H9 (cell line): ENCODE measurements at regions not wholly inside any gene's neighbourhood (a gene's known extent, or its start where the extent isn't known, plus 50 kb on each side); places are given as distances from the start of the nearest gene placed in this dataset.

Experiments
- DNase-seq: peaks from one replicate; pipeline ENCODE4 v3.0.0-alpha.2; 2017
- H2AFZ ChIP-seq: one replicate; pipeline ENCODE4 v1.6.1; 2013; ENCODE audit warnings: mild to moderate bottlenecking, low read length, control low read depth, moderate library complexity
- H2AK5ac ChIP-seq: 2 replicates; pipeline ENCODE4 v1.6.1; 2013; ENCODE audit warnings: low read length, control low read depth, mixed read lengths; ENCODE audit not compliant: insufficient read length
- H2BK120ac ChIP-seq: one replicate; pipeline ENCODE4 v1.6.1; 2013; ENCODE audit warnings: low read depth, mild to moderate bottlenecking, low read length, control low read depth, inconsistent platforms; ENCODE audit not compliant: poor library complexity, severe bottlenecking
- H2BK12ac ChIP-seq: 2 replicates; pipeline ENCODE4 v1.6.1; 2013; ENCODE audit warnings: low read length, control low read depth, mixed read lengths, low read depth; ENCODE audit not compliant: insufficient read length
- H2BK15ac ChIP-seq: 2 replicates; pipeline ENCODE4 v1.6.1; 2013; ENCODE audit warnings: low read depth, low read length, control low read depth
- H2BK20ac ChIP-seq: one replicate; pipeline ENCODE4 v1.6.1; 2013; ENCODE audit warnings: low read depth, mild to moderate bottlenecking, low read length, control low read depth, inconsistent platforms; ENCODE audit not compliant: poor library complexity, severe bottlenecking
- H2BK5ac ChIP-seq: 2 replicates; pipeline ENCODE4 v1.6.1; 2013; ENCODE audit warnings: low read length, control low read depth, mixed read lengths; ENCODE audit not compliant: insufficient read length
- H3K14ac ChIP-seq: 2 replicates; pipeline ENCODE4 v1.6.1; 2013; ENCODE audit warnings: low read length, control low read depth; ENCODE audit not compliant: insufficient read depth
- H3K18ac ChIP-seq: 2 replicates; pipeline ENCODE4 v1.6.1; 2013; ENCODE audit warnings: low read depth, mild to moderate bottlenecking, mixed read lengths, low read length, control low read depth; ENCODE audit not compliant: insufficient read length
- H3K23ac ChIP-seq: 2 replicates; pipeline ENCODE4 v1.6.1; 2013; ENCODE audit warnings: low read length, control low read depth, mixed read lengths, low read depth; ENCODE audit not compliant: insufficient read length
- H3K23me2 ChIP-seq: 2 replicates; pipeline ENCODE4 v1.6.1; 2013; ENCODE audit warnings: low read depth, mild to moderate bottlenecking, mixed read lengths, low read length, control low read depth; ENCODE audit not compliant: insufficient read length, poor library complexity, severe bottlenecking
- H3K27ac ChIP-seq: 2 replicates; pipeline ENCODE4 v1.5.1; 2013; ENCODE audit warnings: low read length, control low read depth, mixed read lengths, low read depth; ENCODE audit not compliant: insufficient read length
- H3K27me3 ChIP-seq: 2 replicates; pipeline ENCODE4 v1.6.1; 2013; ENCODE audit warnings: low read length, control low read depth, inconsistent platforms; ENCODE audit not compliant: insufficient read depth
- H3K4ac ChIP-seq: 2 replicates; pipeline ENCODE4 v1.6.1; 2013; ENCODE audit warnings: low read depth, mild to moderate bottlenecking, control low read depth, inconsistent platforms, low read length, moderate library complexity
- H3K4me1 ChIP-seq: 2 replicates; pipeline ENCODE4 v1.6.1; 2013; ENCODE audit warnings: low read length, control low read depth, inconsistent platforms; ENCODE audit not compliant: insufficient read depth
- H3K4me2 ChIP-seq: 2 replicates; pipeline ENCODE4 v1.6.1; 2013; ENCODE audit warnings: low read length, control low read depth, mixed read lengths; ENCODE audit not compliant: insufficient read length, insufficient read depth
- H3K56ac ChIP-seq: 2 replicates; pipeline ENCODE4 v1.6.1; 2013; ENCODE audit warnings: low read depth, mild to moderate bottlenecking, mixed read lengths, low read length, control low read depth; ENCODE audit not compliant: insufficient read length
- H3K79me1 ChIP-seq: 2 replicates; pipeline ENCODE4 v1.6.1; 2013; ENCODE audit warnings: low read depth, mild to moderate bottlenecking, moderate library complexity, low read length, control low read depth, inconsistent platforms; ENCODE audit not compliant: insufficient read depth, poor library complexity, severe bottlenecking
- H3K79me2 ChIP-seq: 2 replicates; pipeline ENCODE4 v1.6.1; 2013; ENCODE audit warnings: low read length, control low read depth, inconsistent platforms; ENCODE audit not compliant: insufficient read depth
- H3K9ac ChIP-seq: 2 replicates; pipeline ENCODE4 v1.6.1; 2013; ENCODE audit warnings: low read length, control low read depth, mixed read lengths; ENCODE audit not compliant: insufficient read length; ENCODE audit errors: extremely low read depth
- H3K9me3 ChIP-seq: one replicate; pipeline ENCODE4 v1.6.1; 2013; ENCODE audit warnings: low read depth, low read length, inconsistent platforms; ENCODE audit not compliant: control insufficient read depth
- H3T11ph ChIP-seq: one replicate; pipeline ENCODE4 v1.6.1; 2013; ENCODE audit warnings: mild to moderate bottlenecking, low read length, control low read depth, inconsistent platforms
- H4K20me1 ChIP-seq: one replicate; pipeline ENCODE4 v1.6.1; 2013; ENCODE audit not compliant: control insufficient read depth, insufficient read length, insufficient read depth
- H4K5ac ChIP-seq: 2 replicates; pipeline ENCODE4 v1.6.1; 2013; ENCODE audit warnings: low read depth, mild to moderate bottlenecking, mixed read lengths, low read length, control low read depth; ENCODE audit not compliant: insufficient read length
- H4K8ac ChIP-seq: replicated peaks from 2 replicates; pipeline ENCODE4 v1.6.1; 2013; ENCODE audit warnings: low read length, control low read depth, mixed read lengths, low read depth; ENCODE audit not compliant: insufficient read length
- H4K91ac ChIP-seq: 2 replicates; pipeline ENCODE4 v1.6.1; 2013; ENCODE audit warnings: low read depth, mild to moderate bottlenecking, moderate library complexity, mixed read lengths, low read length, control low read depth; ENCODE audit not compliant: insufficient read length
- H3K27ac Mint-ChIP-seq, 3 experiments: 2 replicates in 2 of 3; 3 replicates in 1 of 3; pipeline ENCODE4 v1.8.0; 2020 to 2021; ENCODE audit warnings: mixed read lengths in 3 of 3, mild to moderate bottlenecking in 1 of 3, moderate library complexity in 1 of 3
- H3K27me3 Mint-ChIP-seq: 2 replicates; pipeline ENCODE4 v1.8.0; 2021; ENCODE audit warnings: low read depth, mild to moderate bottlenecking, moderate library complexity, mixed read lengths
- H3K36me3 Mint-ChIP-seq, 3 experiments: 2 replicates in 2 of 3; 3 replicates in 1 of 3; pipeline ENCODE4 v1.8.0; 2020 to 2021; ENCODE audit warnings: low read depth in 3 of 3, mixed read lengths in 3 of 3; ENCODE audit not compliant: insufficient read depth in 1 of 3
- H3K4me1 Mint-ChIP-seq, 2 experiments: 2 replicates each; pipeline ENCODE4 v1.8.0; 2020; ENCODE audit warnings: mixed read lengths in 2 of 2
- H3K4me3 Mint-ChIP-seq, 2 experiments: 2 replicates in 1 of 2; 3 replicates in 1 of 2; pipeline ENCODE4 v1.8.0; 2020 to 2021; ENCODE audit warnings: mild to moderate bottlenecking in 2 of 2, mixed read lengths in 2 of 2, moderate library complexity in 1 of 2
- H3K9me3 Mint-ChIP-seq, 2 experiments: 2 replicates in 1 of 2; 3 replicates in 1 of 2; pipeline ENCODE4 v1.8.0; 2020; ENCODE audit warnings: mild to moderate bottlenecking in 2 of 2, mixed read lengths in 2 of 2, moderate library complexity in 1 of 2
- WGBS: extraction: QIAGEN DNeasy Blood & Tissue Kit; methylation state at CpG from one replicate; pipeline ENCODE4 v1.1.7; 2013; ENCODE audit warnings: missing lambda C conversion rate, low lambda C conversion rate, mixed read lengths; ENCODE audit not compliant: insufficient read length; ENCODE audit errors: extremely low coverage; 5-methylcytosine and 5-hydroxymethylcytosine counted together
- TF ChIP-seq, protein P1 (sequence below): fragments of 200-600 bp; sonication (generic); conservative IDR thresholded peaks from 3 replicates; pipeline ENCODE4 v1.8.0; 2021; ENCODE audit warnings: antibody characterized with exemption, mild to moderate bottlenecking

GRCh38 chr10:128222332-128222849, 96.2 kb upstream of the MKI67 start:
- Histone ChIP-seq H2BK15ac (no peak overlapping the region), H3K4ac (no peak overlapping the region), H3K23me2 (no peaks in the 10 kb centered on the region), H4K20me1 (no peaks in the 10 kb centered on the region), H3K79me1 (no peaks in the 10 kb centered on the region), H2BK12ac (no peak overlapping the region), H4K5ac (no peak overlapping the region), H3K27me3 (no peaks in the 10 kb centered on the region), H2BK20ac (no peak overlapping the region), H3K4me1 (0 out of 2 replicates have a peak, but pooled peaks cover 1% of the 10 kb centered on the region), H3K79me2 (no peaks in the 10 kb centered on the region), H2BK120ac (no peak overlapping the region), H2AFZ (no peak overlapping the region), H3T11ph (no peak overlapping the region), H3K9me3 (no peaks in the 10 kb centered on the region), H4K8ac (no peak overlapping the region), H3K9ac (no peak overlapping the region), H3K14ac (no peak overlapping the region), H2BK5ac (no peak overlapping the region), H3K27ac (no peak overlapping the region), H2AK5ac (no peak overlapping the region), H3K18ac (no peak overlapping the region), H3K4me2 (no peak overlapping the region), H4K91ac (no peak overlapping the region), H3K56ac (no peak overlapping the region), H3K23ac (no peak overlapping the region)
- Mint-ChIP-seq H3K27ac (no peak overlapping the region), H3K4me3 (no peak overlapping the region), H3K36me3 (no peaks in the 10 kb centered on the region), H3K27me3 (no peaks in the 10 kb centered on the region; the same call in none of the 2 replicates), H3K4me1 (peaks cover 14 to 15% of the 10 kb centered on the region in 2 experiments), H3K9me3 (peaks cover 2 to 11% of the 10 kb centered on the region in 2 experiments; a peak in 4 of 5 replicates)
- TF ChIP-seq, protein P1, sequence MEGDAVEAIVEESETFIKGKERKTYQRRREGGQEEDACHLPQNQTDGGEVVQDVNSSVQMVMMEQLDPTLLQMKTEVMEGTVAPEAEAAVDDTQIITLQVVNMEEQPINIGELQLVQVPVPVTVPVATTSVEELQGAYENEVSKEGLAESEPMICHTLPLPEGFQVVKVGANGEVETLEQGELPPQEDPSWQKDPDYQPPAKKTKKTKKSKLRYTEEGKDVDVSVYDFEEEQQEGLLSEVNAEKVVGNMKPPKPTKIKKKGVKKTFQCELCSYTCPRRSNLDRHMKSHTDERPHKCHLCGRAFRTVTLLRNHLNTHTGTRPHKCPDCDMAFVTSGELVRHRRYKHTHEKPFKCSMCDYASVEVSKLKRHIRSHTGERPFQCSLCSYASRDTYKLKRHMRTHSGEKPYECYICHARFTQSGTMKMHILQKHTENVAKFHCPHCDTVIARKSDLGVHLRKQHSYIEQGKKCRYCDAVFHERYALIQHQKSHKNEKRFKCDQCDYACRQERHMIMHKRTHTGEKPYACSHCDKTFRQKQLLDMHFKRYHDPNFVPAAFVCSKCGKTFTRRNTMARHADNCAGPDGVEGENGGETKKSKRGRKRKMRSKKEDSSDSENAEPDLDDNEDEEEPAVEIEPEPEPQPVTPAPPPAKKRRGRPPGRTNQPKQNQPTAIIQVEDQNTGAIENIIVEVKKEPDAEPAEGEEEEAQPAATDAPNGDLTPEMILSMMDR: no peak
- no peak for DNase-seq
- no CpG with 5 or more reads among the region's 11 CpGs for WGBS
